ENCODE measurements at regions not wholly inside any gene's neighbourhood (a gene's known extent, or its start where the extent isn't known, plus 50 kb on each side); places are given as distances from the start of the nearest gene placed in this dataset.

- ChIA-PET CTCF (no interaction called here), POLR2A (no interaction called here)
- 100% methylated on average over 1 of the region's 2 CpGs for WGBS (ENCODE audit: insufficient coverage)
- H3K36me3 ChIP-seq (replicated peaks in 1 of 2; ENCODE audit: control extremely low read depth in 1 of 2, control insufficient read depth in 1 of 2, extremely low read depth in 1 of 2, insufficient read depth in 2 of 2, low read length in 1 of 2): no peaks in the 10 kb centered on the region
- no peaks in the 10 kb centered on the region for H3K27me3 ChIP-seq (replicated peaks in 1 of 4; ENCODE audit: control extremely low read depth in 1 of 4, control insufficient read depth in 3 of 4, insufficient read depth in 4 of 4, low read length in 3 of 4)
- no peak overlapping the region for H3K27ac ChIP-seq (ENCODE audit: low read length in 2 of 2)
- ATAC-seq (ENCODE audit: low read depth) (no peak), DNase-seq (no peak)
- Mint-ChIP-seq H3K9me3 (ENCODE audit: insufficient read depth) (no peaks in the 10 kb centered on the region), H3K4me1 (no peaks in the 10 kb centered on the region), H3K27ac (no peak overlapping the region), H3K27me3 (no peaks in the 10 kb centered on the region), H3K4me3 (no peak overlapping the region)
- H3K4me2 ChIP-seq (replicated peaks; ENCODE audit: low read depth, low read length, poor library complexity, severe bottlenecking): no peak overlapping the region
- H3K79me2 ChIP-seq (ENCODE audit: control insufficient read depth, insufficient read depth, low read length): no peaks in the 10 kb centered on the region
- TF ChIP-seq CTCF (IDR thresholded peaks at IDR 0.05): no peak
- no peak for TF ChIP-seq EZH2 (IDR thresholded peaks at IDR 0.05; ENCODE audit: borderline replicate concordance, insufficient read depth, low read depth, low read length, poor library complexity, severe bottlenecking)
- H3K9ac ChIP-seq (ENCODE audit: low read length): no peak overlapping the region
- no peak overlapping the region for H2AFZ ChIP-seq (ENCODE audit: insufficient read depth, low read depth, low read length, poor library complexity, severe bottlenecking)
- H3K4me3 ChIP-seq (ENCODE audit: control extremely low read depth in 1 of 5, extremely low read depth in 1 of 5, insufficient read depth in 1 of 5, low read depth in 2 of 5, low read length in 4 of 5): no peak overlapping the region
- no peaks in the 10 kb centered on the region for H3K4me1 ChIP-seq (ENCODE audit: control insufficient read depth in 2 of 2, insufficient read depth in 2 of 2, low read length in 2 of 2)
- intact Hi-C loops (cut with micrococcal nuclease): no loop called here
- H4K20me1 ChIP-seq (ENCODE audit: control insufficient read depth, insufficient read depth, low read length, poor library complexity, severe bottlenecking): no peaks in the 10 kb centered on the region
- peaks cover 0 to 8% (median 0%) of the 10 kb centered on the region in 3 donors for H3K9me3 ChIP-seq (ENCODE audit: control extremely low read depth in 1 of 3, control insufficient read depth in 2 of 3, insufficient read depth in 1 of 3, low read length in 2 of 3)
Measured at GRCh38 chr4:111187108-111187507, 564.2 kb upstream of the PITX2 start.

DNA sequence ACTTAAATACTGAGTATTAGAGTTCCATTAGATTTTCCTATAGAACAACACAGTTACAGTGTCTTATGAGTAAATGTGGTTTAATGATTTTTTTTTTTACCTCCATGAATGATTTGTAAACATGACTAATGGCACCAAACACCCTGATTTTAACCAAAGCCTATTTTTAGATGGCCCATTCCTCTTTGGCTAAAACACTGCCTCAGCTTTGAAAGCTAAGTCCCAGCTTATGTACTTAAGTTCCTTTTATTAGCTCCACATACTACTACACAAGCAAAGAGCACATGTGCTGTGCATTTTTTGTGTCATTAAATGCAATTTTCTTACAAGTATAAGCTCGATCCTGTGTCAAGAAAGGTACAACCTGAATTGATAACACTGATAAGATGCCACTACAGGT, 575.6 kb upstream of the PITX2 start:
- Histone ChIP-seq H3K4me1 (ENCODE audit: control insufficient read depth in 2 of 2, insufficient read depth in 2 of 2, low read length in 2 of 2) (no peaks in the 10 kb centered on the region), H3K27me3 (replicated peaks in 1 of 4; ENCODE audit: control extremely low read depth in 1 of 4, control insufficient read depth in 3 of 4, insufficient read depth in 4 of 4, low read length in 3 of 4) (no peaks in the 10 kb centered on the region), H3K9me3 (ENCODE audit: control extremely low read depth in 1 of 3, control insufficient read depth in 2 of 3, insufficient read depth in 1 of 3, low read length in 2 of 3) (no peaks in the 10 kb centered on the region), H3K9ac (ENCODE audit: low read length) (no peak overlapping the region), H3K4me2 (replicated peaks; ENCODE audit: low read depth, low read length, poor library complexity, severe bottlenecking) (no peak overlapping the region), H3K27ac (ENCODE audit: low read length in 2 of 2) (no peak overlapping the region), H3K36me3 (replicated peaks in 1 of 2; ENCODE audit: control extremely low read depth in 1 of 2, control insufficient read depth in 1 of 2, extremely low read depth in 1 of 2, insufficient read depth in 2 of 2, low read length in 1 of 2) (no peaks in the 10 kb centered on the region), H2AFZ (ENCODE audit: insufficient read depth, low read depth, low read length, poor library complexity, severe bottlenecking) (no peak overlapping the region), H3K4me3 (ENCODE audit: control extremely low read depth in 1 of 5, extremely low read depth in 1 of 5, insufficient read depth in 1 of 5, low read depth in 2 of 5, low read length in 4 of 5) (no peak overlapping the region), H3K79me2 (ENCODE audit: control insufficient read depth, insufficient read depth, low read length) (no peaks in the 10 kb centered on the region), H4K20me1 (ENCODE audit: control insufficient read depth, insufficient read depth, low read length, poor library complexity, severe bottlenecking) (no peaks in the 10 kb centered on the region)
- H3K27ac Mint-ChIP-seq: no peak overlapping the region
- POLR2A ChIA-PET: no interaction called here
- intact Hi-C loops (cut with micrococcal nuclease): no loop called here
- no peaks in the 10 kb centered on the region for H3K9me3 Mint-ChIP-seq (ENCODE audit: insufficient read depth)
- H3K4me1 Mint-ChIP-seq: no peaks in the 10 kb centered on the region
- no peaks in the 10 kb centered on the region for H3K27me3 Mint-ChIP-seq
- H3K4me3 Mint-ChIP-seq: no peak overlapping the region
- TF ChIP-seq CTCF (IDR thresholded peaks at IDR 0.05) (no peak), EZH2 (IDR thresholded peaks at IDR 0.05; ENCODE audit: borderline replicate concordance, insufficient read depth, low read depth, low read length, poor library complexity, severe bottlenecking) (no peak)
- CTCF ChIA-PET: no interaction called here
- DNase-seq: no peak
- ATAC-seq (ENCODE audit: low read depth): no peak
- no CpG with 5 or more reads among the region's 1 CpG for WGBS (ENCODE audit: insufficient coverage)

Measured in B cell (primary cell).